H9 (cell line): ENCODE measurements at regions not wholly inside any gene's neighbourhood (a gene's known extent, or its start where the extent isn't known, plus 50 kb on each side); places are given as distances from the start of the nearest gene placed in this dataset.

Experiments
- DNase-seq: peaks from one replicate; pipeline ENCODE4 v3.0.0-alpha.2; 2017
- H2AFZ ChIP-seq: one replicate; pipeline ENCODE4 v1.6.1; 2013; ENCODE audit warnings: mild to moderate bottlenecking, low read length, control low read depth, moderate library complexity
- H2AK5ac ChIP-seq: 2 replicates; pipeline ENCODE4 v1.6.1; 2013; ENCODE audit warnings: low read length, control low read depth, mixed read lengths; ENCODE audit not compliant: insufficient read length
- H2BK120ac ChIP-seq: one replicate; pipeline ENCODE4 v1.6.1; 2013; ENCODE audit warnings: low read depth, mild to moderate bottlenecking, low read length, control low read depth, inconsistent platforms; ENCODE audit not compliant: poor library complexity, severe bottlenecking
- H2BK12ac ChIP-seq: 2 replicates; pipeline ENCODE4 v1.6.1; 2013; ENCODE audit warnings: low read length, control low read depth, mixed read lengths, low read depth; ENCODE audit not compliant: insufficient read length
- H2BK15ac ChIP-seq: 2 replicates; pipeline ENCODE4 v1.6.1; 2013; ENCODE audit warnings: low read depth, low read length, control low read depth
- H2BK20ac ChIP-seq: one replicate; pipeline ENCODE4 v1.6.1; 2013; ENCODE audit warnings: low read depth, mild to moderate bottlenecking, low read length, control low read depth, inconsistent platforms; ENCODE audit not compliant: poor library complexity, severe bottlenecking
- H2BK5ac ChIP-seq: 2 replicates; pipeline ENCODE4 v1.6.1; 2013; ENCODE audit warnings: low read length, control low read depth, mixed read lengths; ENCODE audit not compliant: insufficient read length
- H3K14ac ChIP-seq: 2 replicates; pipeline ENCODE4 v1.6.1; 2013; ENCODE audit warnings: low read length, control low read depth; ENCODE audit not compliant: insufficient read depth
- H3K18ac ChIP-seq: 2 replicates; pipeline ENCODE4 v1.6.1; 2013; ENCODE audit warnings: low read depth, mild to moderate bottlenecking, mixed read lengths, low read length, control low read depth; ENCODE audit not compliant: insufficient read length
- H3K23ac ChIP-seq: 2 replicates; pipeline ENCODE4 v1.6.1; 2013; ENCODE audit warnings: low read length, control low read depth, mixed read lengths, low read depth; ENCODE audit not compliant: insufficient read length
- H3K23me2 ChIP-seq: 2 replicates; pipeline ENCODE4 v1.6.1; 2013; ENCODE audit warnings: low read depth, mild to moderate bottlenecking, mixed read lengths, low read length, control low read depth; ENCODE audit not compliant: insufficient read length, poor library complexity, severe bottlenecking
- H3K27ac ChIP-seq: 2 replicates; pipeline ENCODE4 v1.5.1; 2013; ENCODE audit warnings: low read length, control low read depth, mixed read lengths, low read depth; ENCODE audit not compliant: insufficient read length
- H3K27me3 ChIP-seq: 2 replicates; pipeline ENCODE4 v1.6.1; 2013; ENCODE audit warnings: low read length, control low read depth, inconsistent platforms; ENCODE audit not compliant: insufficient read depth
- H3K4ac ChIP-seq: 2 replicates; pipeline ENCODE4 v1.6.1; 2013; ENCODE audit warnings: low read depth, mild to moderate bottlenecking, control low read depth, inconsistent platforms, low read length, moderate library complexity
- H3K4me1 ChIP-seq: 2 replicates; pipeline ENCODE4 v1.6.1; 2013; ENCODE audit warnings: low read length, control low read depth, inconsistent platforms; ENCODE audit not compliant: insufficient read depth
- H3K4me2 ChIP-seq: 2 replicates; pipeline ENCODE4 v1.6.1; 2013; ENCODE audit warnings: low read length, control low read depth, mixed read lengths; ENCODE audit not compliant: insufficient read length, insufficient read depth
- H3K56ac ChIP-seq: 2 replicates; pipeline ENCODE4 v1.6.1; 2013; ENCODE audit warnings: low read depth, mild to moderate bottlenecking, mixed read lengths, low read length, control low read depth; ENCODE audit not compliant: insufficient read length
- H3K79me1 ChIP-seq: 2 replicates; pipeline ENCODE4 v1.6.1; 2013; ENCODE audit warnings: low read depth, mild to moderate bottlenecking, moderate library complexity, low read length, control low read depth, inconsistent platforms; ENCODE audit not compliant: insufficient read depth, poor library complexity, severe bottlenecking
- H3K79me2 ChIP-seq: 2 replicates; pipeline ENCODE4 v1.6.1; 2013; ENCODE audit warnings: low read length, control low read depth, inconsistent platforms; ENCODE audit not compliant: insufficient read depth
- H3K9ac ChIP-seq: 2 replicates; pipeline ENCODE4 v1.6.1; 2013; ENCODE audit warnings: low read length, control low read depth, mixed read lengths; ENCODE audit not compliant: insufficient read length; ENCODE audit errors: extremely low read depth
- H3K9me3 ChIP-seq: one replicate; pipeline ENCODE4 v1.6.1; 2013; ENCODE audit warnings: low read depth, low read length, inconsistent platforms; ENCODE audit not compliant: control insufficient read depth
- H3T11ph ChIP-seq: one replicate; pipeline ENCODE4 v1.6.1; 2013; ENCODE audit warnings: mild to moderate bottlenecking, low read length, control low read depth, inconsistent platforms
- H4K20me1 ChIP-seq: one replicate; pipeline ENCODE4 v1.6.1; 2013; ENCODE audit not compliant: control insufficient read depth, insufficient read length, insufficient read depth
- H4K5ac ChIP-seq: 2 replicates; pipeline ENCODE4 v1.6.1; 2013; ENCODE audit warnings: low read depth, mild to moderate bottlenecking, mixed read lengths, low read length, control low read depth; ENCODE audit not compliant: insufficient read length
- H4K8ac ChIP-seq: replicated peaks from 2 replicates; pipeline ENCODE4 v1.6.1; 2013; ENCODE audit warnings: low read length, control low read depth, mixed read lengths, low read depth; ENCODE audit not compliant: insufficient read length
- H4K91ac ChIP-seq: 2 replicates; pipeline ENCODE4 v1.6.1; 2013; ENCODE audit warnings: low read depth, mild to moderate bottlenecking, moderate library complexity, mixed read lengths, low read length, control low read depth; ENCODE audit not compliant: insufficient read length
- H3K27ac Mint-ChIP-seq, 3 experiments: 2 replicates in 2 of 3; 3 replicates in 1 of 3; pipeline ENCODE4 v1.8.0; 2020 to 2021; ENCODE audit warnings: mixed read lengths in 3 of 3, mild to moderate bottlenecking in 1 of 3, moderate library complexity in 1 of 3
- H3K27me3 Mint-ChIP-seq: 2 replicates; pipeline ENCODE4 v1.8.0; 2021; ENCODE audit warnings: low read depth, mild to moderate bottlenecking, moderate library complexity, mixed read lengths
- H3K36me3 Mint-ChIP-seq, 3 experiments: 2 replicates in 2 of 3; 3 replicates in 1 of 3; pipeline ENCODE4 v1.8.0; 2020 to 2021; ENCODE audit warnings: low read depth in 3 of 3, mixed read lengths in 3 of 3; ENCODE audit not compliant: insufficient read depth in 1 of 3
- H3K4me1 Mint-ChIP-seq, 2 experiments: 2 replicates each; pipeline ENCODE4 v1.8.0; 2020; ENCODE audit warnings: mixed read lengths in 2 of 2
- H3K4me3 Mint-ChIP-seq, 2 experiments: 2 replicates in 1 of 2; 3 replicates in 1 of 2; pipeline ENCODE4 v1.8.0; 2020 to 2021; ENCODE audit warnings: mild to moderate bottlenecking in 2 of 2, mixed read lengths in 2 of 2, moderate library complexity in 1 of 2
- H3K9me3 Mint-ChIP-seq, 2 experiments: 2 replicates in 1 of 2; 3 replicates in 1 of 2; pipeline ENCODE4 v1.8.0; 2020; ENCODE audit warnings: mild to moderate bottlenecking in 2 of 2, mixed read lengths in 2 of 2, moderate library complexity in 1 of 2
- CTCF ChIP-seq: fragments of 200-600 bp; sonication (generic); conservative IDR thresholded peaks from 3 replicates; pipeline ENCODE4 v1.8.0; 2021; ENCODE audit warnings: antibody characterized with exemption, mild to moderate bottlenecking
- WGBS: extraction: QIAGEN DNeasy Blood & Tissue Kit; methylation state at CpG from one replicate; pipeline ENCODE4 v1.1.7; 2013; ENCODE audit warnings: missing lambda C conversion rate, low lambda C conversion rate, mixed read lengths; ENCODE audit not compliant: insufficient read length; ENCODE audit errors: extremely low coverage; 5-methylcytosine and 5-hydroxymethylcytosine counted together

- Histone ChIP-seq H3K4me1 (no peaks in the 10 kb centered on the region), H3K23me2 (no peaks in the 10 kb centered on the region), H3K79me1 (no peaks in the 10 kb centered on the region), H4K8ac (no peak overlapping the region), H3K4me2 (no peak overlapping the region), H3K56ac (no peak overlapping the region), H2BK15ac (no peak overlapping the region), H2BK5ac (no peak overlapping the region), H4K20me1 (no peaks in the 10 kb centered on the region), H3K27ac (no peak overlapping the region), H3K23ac (no peak overlapping the region), H2BK20ac (no peak overlapping the region), H2AFZ (no peak overlapping the region), H3T11ph (no peak overlapping the region), H2AK5ac (no peak overlapping the region), H3K4ac (no peak overlapping the region), H3K14ac (no peak overlapping the region), H3K27me3 (no peaks in the 10 kb centered on the region), H3K18ac (no peak overlapping the region), H3K79me2 (no peaks in the 10 kb centered on the region), H3K9ac (no peak overlapping the region), H4K91ac (no peak overlapping the region), H2BK12ac (no peak overlapping the region), H2BK120ac (no peak overlapping the region), H4K5ac (no peak overlapping the region), H3K9me3 (no peaks in the 10 kb centered on the region)
- Mint-ChIP-seq H3K9me3 (peaks cover 9 to 12% of the 10 kb centered on the region in 2 experiments), H3K4me1 (peaks cover 2 to 4% of the 10 kb centered on the region in 2 experiments), H3K27ac (no peak overlapping the region; a peak in 1 of 7 replicates), H3K27me3 (peaks cover 6% of the 10 kb centered on the region), H3K36me3 (0 out of 7 replicates have a peak, but pooled peaks cover 0 to 2% (median 0%) of the 10 kb centered on the region in 3 experiments), H3K4me3 (no peak overlapping the region)
- TF ChIP-seq CTCF, result no peak
- DNase-seq, result no peak
- no CpG with 5 or more reads among the region's 8 CpGs for WGBS
Measured at GRCh38 chr14:104309657-104310369, 171.4 kb downstream of the KIF26A start.
